Natural killer cell (primary cell): ENCODE measurements at regions not wholly inside any gene's neighbourhood (a gene's known extent, or its start where the extent isn't known, plus 50 kb on each side); places are given as distances from the start of the nearest gene placed in this dataset.
"Not testable (repeated sequence)": the region's sequence is repeated elsewhere in the genome, so short reads cannot be mapped to it uniquely, and the experiment has no call there.

Experiments used
- ATAC-seq, 3 donors: fragments of 150-1000 bp in 2 of 3; fragments of 200-7000 bp in 1 of 3; cut with Tn5 transposase; 1 replicate in 1 of 3; 2 replicates in 2 of 3; pipeline ENCODE4 v1.10.0; 2021; ENCODE audit warnings: mild to moderate bottlenecking in 2 of 3, moderate library complexity in 2 of 3
- DNase-seq, 2 donors: peaks; one replicate each; pipeline versions ENCODE4 v3.0.0 to v3.0.0-alpha.2; 2013 to 2021; ENCODE audit warnings: mixed read lengths in 1 of 2
- H3K27ac ChIP-seq: one replicate; pipeline ENCODE4 v1.5.1; 2013; ENCODE audit warnings: mild to moderate bottlenecking, low read length
- H3K27me3 ChIP-seq: one replicate; pipeline ENCODE4 v1.6.1; 2013; ENCODE audit warnings: low read length; ENCODE audit not compliant: control insufficient read depth, insufficient read depth
- H3K36me3 ChIP-seq: one replicate; pipeline ENCODE4 v1.6.1; 2013; ENCODE audit warnings: low read length; ENCODE audit not compliant: control insufficient read depth, insufficient read depth
- H3K4me1 ChIP-seq: one replicate; pipeline ENCODE4 v1.6.1; 2013; ENCODE audit warnings: low read length; ENCODE audit not compliant: control insufficient read depth, insufficient read depth
- H3K4me3 ChIP-seq: one replicate; pipeline ENCODE4 v1.5.1; 2013; ENCODE audit warnings: low read length
- H3K9me3 ChIP-seq: one replicate; pipeline ENCODE4 v1.6.1; 2013; ENCODE audit warnings: low read length; ENCODE audit not compliant: control insufficient read depth, insufficient read depth
- H3K27ac Mint-ChIP-seq, 2 donors: one replicate each; pipeline ENCODE4 v1.8.0; 2022; ENCODE audit warnings: mild to moderate bottlenecking in 2 of 2, mixed read lengths in 2 of 2, moderate library complexity in 1 of 2
- H3K27me3 Mint-ChIP-seq, 2 donors: one replicate each; pipeline ENCODE4 v1.8.0; 2022; ENCODE audit warnings: low read depth in 2 of 2, mixed read lengths in 2 of 2
- H3K36me3 Mint-ChIP-seq: one replicate; pipeline ENCODE4 v1.8.0; 2022; ENCODE audit warnings: mixed read lengths
- H3K4me1 Mint-ChIP-seq, 2 donors: one replicate each; pipeline ENCODE4 v1.8.0; 2022; ENCODE audit warnings: mixed read lengths in 2 of 2
- H3K4me3 Mint-ChIP-seq: one replicate; pipeline ENCODE4 v1.8.0; 2022; ENCODE audit warnings: mild to moderate bottlenecking, moderate library complexity, mixed read lengths
- H3K9me3 Mint-ChIP-seq, 2 donors: one replicate each; pipeline ENCODE4 v1.8.0; 2022; ENCODE audit warnings: mixed read lengths in 2 of 2
- WGBS: methylation state at CpG from one replicate; pipeline ENCODE4 v1.1.7; 2013; ENCODE audit warnings: missing lambda C conversion rate; ENCODE audit not compliant: insufficient coverage; 5-methylcytosine and 5-hydroxymethylcytosine counted together
- intact Hi-C: fragments of 100-400 bp; cut with micrococcal nuclease; formaldehyde crosslinking; loops from one replicate; pipeline ENCODE4 v1.14.2; 2022
- TF ChIP-seq, protein P1 (sequence below): fragments of 200-600 bp; IDR thresholded peaks from one replicate; pipeline ENCODE4 v1.8.0; 2022; ENCODE audit warnings: antibody characterized with exemption

DNA sequence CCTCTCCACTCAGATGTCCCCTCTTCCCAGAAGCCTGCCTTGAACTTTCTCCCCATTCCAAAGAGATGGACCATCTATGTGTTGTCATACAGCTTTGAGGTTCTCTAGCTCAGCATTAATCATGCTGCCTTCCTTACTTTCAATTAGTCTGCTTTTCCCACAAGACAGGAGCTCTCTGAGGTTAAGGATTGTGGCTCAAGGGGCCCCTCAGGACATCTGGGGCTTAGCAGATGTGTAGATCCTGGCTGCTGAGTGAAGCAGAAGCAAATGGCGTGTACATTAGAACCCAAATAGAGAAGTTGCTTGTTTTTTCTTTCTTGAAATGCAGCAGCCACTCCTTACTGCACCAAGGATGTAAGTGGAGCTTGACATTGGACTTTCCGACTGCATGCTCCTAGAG, 330.5 kb upstream of the TNRC6C start:
- DNase-seq (no peak), ATAC-seq (no peak)
- H3K36me3 Mint-ChIP-seq: peaks cover 13% of the 10 kb centered on the region
- peaks cover 6% of the 10 kb centered on the region in 2 donors for H3K9me3 Mint-ChIP-seq
- no peak overlapping the region for H3K27ac ChIP-seq
- H3K4me1 ChIP-seq: no peaks in the 10 kb centered on the region
- H3K27me3 ChIP-seq: no peaks in the 10 kb centered on the region
- no peak overlapping the region for H3K4me3 Mint-ChIP-seq
- H3K4me3 ChIP-seq: no peak overlapping the region
- H3K27me3 Mint-ChIP-seq: peaks cover 14 to 29% of the 10 kb centered on the region in 2 donors
- H3K9me3 ChIP-seq: no peaks in the 10 kb centered on the region
- 71% methylated on average over 2 of the region's 2 CpGs for WGBS
- H3K4me1 Mint-ChIP-seq: no peaks in the 10 kb centered on the region
- intact Hi-C loops: no loop called here
- H3K27ac Mint-ChIP-seq: no peak overlapping the region
- TF ChIP-seq, protein P1, sequence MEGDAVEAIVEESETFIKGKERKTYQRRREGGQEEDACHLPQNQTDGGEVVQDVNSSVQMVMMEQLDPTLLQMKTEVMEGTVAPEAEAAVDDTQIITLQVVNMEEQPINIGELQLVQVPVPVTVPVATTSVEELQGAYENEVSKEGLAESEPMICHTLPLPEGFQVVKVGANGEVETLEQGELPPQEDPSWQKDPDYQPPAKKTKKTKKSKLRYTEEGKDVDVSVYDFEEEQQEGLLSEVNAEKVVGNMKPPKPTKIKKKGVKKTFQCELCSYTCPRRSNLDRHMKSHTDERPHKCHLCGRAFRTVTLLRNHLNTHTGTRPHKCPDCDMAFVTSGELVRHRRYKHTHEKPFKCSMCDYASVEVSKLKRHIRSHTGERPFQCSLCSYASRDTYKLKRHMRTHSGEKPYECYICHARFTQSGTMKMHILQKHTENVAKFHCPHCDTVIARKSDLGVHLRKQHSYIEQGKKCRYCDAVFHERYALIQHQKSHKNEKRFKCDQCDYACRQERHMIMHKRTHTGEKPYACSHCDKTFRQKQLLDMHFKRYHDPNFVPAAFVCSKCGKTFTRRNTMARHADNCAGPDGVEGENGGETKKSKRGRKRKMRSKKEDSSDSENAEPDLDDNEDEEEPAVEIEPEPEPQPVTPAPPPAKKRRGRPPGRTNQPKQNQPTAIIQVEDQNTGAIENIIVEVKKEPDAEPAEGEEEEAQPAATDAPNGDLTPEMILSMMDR: no peak
- no peaks in the 10 kb centered on the region for H3K36me3 ChIP-seq

DNA sequence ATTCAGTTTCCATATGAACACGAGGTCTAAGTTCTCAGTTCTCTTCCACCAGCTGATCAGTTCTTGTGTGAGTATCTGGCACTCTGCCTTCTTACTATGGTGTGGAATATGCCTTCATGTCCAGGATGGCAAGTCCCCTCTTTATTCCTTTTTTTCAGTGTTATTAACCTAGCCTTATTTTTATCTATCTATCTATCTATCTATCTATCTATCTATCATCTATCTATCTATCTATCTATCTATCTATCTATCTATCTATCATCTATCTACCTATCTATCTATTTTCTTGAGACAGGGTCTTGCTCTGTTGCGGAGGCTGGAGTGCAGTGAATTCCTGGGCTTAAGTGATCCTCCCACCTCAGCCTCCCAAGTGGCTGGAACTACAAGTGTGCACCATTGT, 329.2 kb upstream of the TNRC6C start:
- H3K36me3 ChIP-seq, H3K4me1 Mint-ChIP-seq, DNase-seq, H3K27ac ChIP-seq, H3K27ac Mint-ChIP-seq, ATAC-seq, H3K9me3 ChIP-seq, H3K27me3 ChIP-seq, intact Hi-C loops, H3K4me3 ChIP-seq, H3K4me1 ChIP-seq, H3K9me3 Mint-ChIP-seq, H3K4me3 Mint-ChIP-seq: not testable (repeated sequence)
- 96% methylated on average over 2 of the region's 2 CpGs for WGBS
- Mint-ChIP-seq H3K36me3 (peaks cover 13% of the 10 kb centered on the region), H3K27me3 (peaks cover 14 to 29% of the 10 kb centered on the region in 2 donors)

DNA sequence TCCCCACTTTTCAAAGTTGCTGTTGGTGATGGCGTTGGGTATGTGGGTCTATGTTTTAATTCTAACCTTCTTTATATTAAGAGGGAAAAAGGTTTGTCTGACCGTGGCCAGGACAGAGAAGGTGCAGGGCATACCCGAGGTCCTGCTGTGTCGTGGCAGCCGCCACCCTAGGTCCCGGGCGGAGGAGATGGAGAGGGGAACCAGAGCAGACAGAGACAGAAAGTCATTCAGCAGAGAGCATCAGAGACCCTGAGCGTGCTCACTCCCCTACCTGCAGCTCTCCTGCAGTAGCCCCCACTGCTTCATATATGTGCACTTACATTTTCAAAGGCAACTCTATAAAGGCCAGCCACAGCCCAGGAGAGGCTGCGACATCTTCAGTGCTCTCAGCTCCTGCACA, 327.2 kb upstream of the TNRC6C start:
- Mint-ChIP-seq H3K27ac (no peak overlapping the region), H3K36me3 (peaks cover 13% of the 10 kb centered on the region), H3K4me1 (no peaks in the 10 kb centered on the region), H3K27me3 (peaks cover 14 to 25% of the 10 kb centered on the region in 2 donors), H3K9me3 (peaks cover 6% of the 10 kb centered on the region in 2 donors), H3K4me3 (no peak overlapping the region)
- Histone ChIP-seq H3K4me3 (no peak overlapping the region), H3K36me3 (no peaks in the 10 kb centered on the region), H3K9me3 (no peaks in the 10 kb centered on the region), H3K27ac (no peak overlapping the region), H3K27me3 (no peaks in the 10 kb centered on the region), H3K4me1 (no peaks in the 10 kb centered on the region)
- TF ChIP-seq, protein P1: no peak
- intact Hi-C loops: no loop called here
- DNase-seq (no peak), ATAC-seq (no peak)
- 98% methylated on average over 8 of the region's 9 CpGs for WGBS

DNA sequence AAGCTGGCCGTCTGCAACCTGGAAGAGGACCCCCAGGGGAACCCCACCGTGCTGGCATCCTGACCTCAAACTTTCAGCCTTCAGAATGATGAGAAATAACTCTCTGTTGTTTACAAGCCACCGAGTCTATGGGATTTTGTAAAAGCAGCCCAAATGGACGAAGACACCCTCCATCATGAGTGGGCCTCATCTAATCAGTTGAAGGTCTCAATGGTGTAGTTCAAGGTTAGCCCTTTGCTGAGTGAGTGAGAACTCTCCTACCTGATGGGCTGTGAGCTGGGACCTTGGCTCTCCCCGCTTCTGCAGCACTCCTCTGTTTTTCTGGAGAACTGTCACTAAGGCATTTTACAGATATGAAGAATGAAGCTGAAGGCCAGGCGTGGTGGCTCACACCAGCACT, 325.9 kb upstream of the TNRC6C start:
- Mint-ChIP-seq H3K4me1 (no peaks in the 10 kb centered on the region), H3K9me3 (peaks cover 3 to 4% of the 10 kb centered on the region in 2 donors), H3K36me3 (peaks cover 5% of the 10 kb centered on the region), H3K27ac (no peak overlapping the region), H3K4me3 (no peak overlapping the region), H3K27me3 (peaks cover 14 to 15% of the 10 kb centered on the region in 2 donors)
- DNase-seq: no peak
- intact Hi-C loops: no loop called here
- H3K36me3 ChIP-seq: no peaks in the 10 kb centered on the region
- 91% methylated on average over 6 of the region's 6 CpGs for WGBS
- no peaks in the 10 kb centered on the region for H3K27me3 ChIP-seq
- no peak overlapping the region for H3K27ac ChIP-seq
- no peaks in the 10 kb centered on the region for H3K9me3 ChIP-seq
- TF ChIP-seq, protein P1: no peak
- ATAC-seq: no peak
- H3K4me1 ChIP-seq: no peaks in the 10 kb centered on the region
- H3K4me3 ChIP-seq: no peak overlapping the region
